OCI-LY1 (cell line): ENCODE measurements at regions not wholly inside any gene's neighbourhood (a gene's known extent, or its start where the extent isn't known, plus 50 kb on each side); places are given as distances from the start of the nearest gene placed in this dataset.

ENCODE experiments used
- H2AFZ ChIP-seq: fragments of 200-600 bp; sonication (generic), shearing (Covaris generic); 2 replicates; pipeline ENCODE4 v1.6.0; 2014; ENCODE audit warnings: antibody characterized with exemption, mild to moderate bottlenecking, low read length
- H3F3A ChIP-seq: fragments of 200-600 bp; sonication (generic), shearing (Covaris generic); 2 replicates; pipeline ENCODE4 v1.6.0; 2014; ENCODE audit warnings: mild to moderate bottlenecking, antibody characterized with exemption, low read length, moderate library complexity; ENCODE audit not compliant: insufficient read depth
- H3K27ac ChIP-seq: fragments of 200-600 bp; sonication (generic); 2 replicates; pipeline ENCODE4 v1.5.1; 2014; ENCODE audit warnings: low read length, mixed run types, mild to moderate bottlenecking, low read depth; ENCODE audit not compliant: poor library complexity, severe bottlenecking
- H3K27me3 ChIP-seq: fragments of 200-600 bp; sonication (generic); 2 replicates; pipeline ENCODE4 v1.6.0; 2014; ENCODE audit warnings: antibody characterized with exemption, mild to moderate bottlenecking, low read length, moderate library complexity; ENCODE audit not compliant: insufficient read depth
- H3K36me3 ChIP-seq: fragments of 200-600 bp; sonication (generic); 2 replicates; pipeline ENCODE4 v1.6.1; 2014; ENCODE audit warnings: mild to moderate bottlenecking, antibody characterized with exemption, low read length, moderate library complexity, mixed read lengths; ENCODE audit not compliant: insufficient read depth
- H3K4me1 ChIP-seq: fragments of 200-600 bp; sonication (generic); 2 replicates; pipeline ENCODE4 v1.5.1; 2014; ENCODE audit warnings: mild to moderate bottlenecking, low read length, moderate library complexity; ENCODE audit not compliant: insufficient read depth, severe bottlenecking
- H3K4me2 ChIP-seq: fragments of 200-600 bp; sonication (generic), shearing (Covaris generic); 2 replicates; pipeline ENCODE4 v1.6.1; 2014; ENCODE audit warnings: low read length
- H3K4me3 ChIP-seq: fragments of 200-600 bp; sonication (generic); 2 replicates; pipeline ENCODE4 v1.5.1; 2014; ENCODE audit warnings: low read length, low read depth, mild to moderate bottlenecking, mixed read lengths; ENCODE audit not compliant: poor library complexity, severe bottlenecking
- H3K79me2 ChIP-seq: fragments of 200-600 bp; shearing (Covaris generic); 2 replicates; pipeline ENCODE4 v1.6.1; 2016; ENCODE audit warnings: mixed run types, low read length, mixed read lengths; ENCODE audit not compliant: insufficient read depth
- H3K9ac ChIP-seq: fragments of 200-600 bp; sonication (generic), shearing (Covaris generic); 2 replicates; pipeline ENCODE4 v1.6.1; 2014; ENCODE audit warnings: mild to moderate bottlenecking, low read length, mixed read lengths
- H3K9me2 ChIP-seq: fragments of 200-600 bp; sonication (generic), shearing (Covaris generic); 2 replicates; pipeline ENCODE4 v1.6.1; 2014; ENCODE audit warnings: low read depth, mild to moderate bottlenecking, low read length, mixed read lengths
- H3K9me3 ChIP-seq: fragments of 200-600 bp; shearing (Covaris generic); 2 replicates; pipeline ENCODE4 v1.6.1; 2014; ENCODE audit warnings: low read length, mixed read lengths
- H4K20me1 ChIP-seq: fragments of 200-600 bp; sonication (generic), shearing (Covaris generic); 2 replicates; pipeline ENCODE4 v1.6.0; 2016; ENCODE audit warnings: mild to moderate bottlenecking, low read length; ENCODE audit not compliant: insufficient read depth
- EZH2 ChIP-seq: fragments of 200-600 bp; sonication (generic), shearing (Covaris generic); IDR thresholded peaks from 2 replicates; pipeline ENCODE4 v1.8.0; 2017; ENCODE audit warnings: borderline replicate concordance, mixed run types, mild to moderate bottlenecking, antibody characterized with exemption, low read length, moderate library complexity, mixed read lengths
- TF ChIP-seq, protein P1 (sequence below): fragments of 200-600 bp; sonication (generic), shearing (Covaris generic); IDR thresholded peaks from 2 replicates; pipeline ENCODE4 v1.5.1; 2017; ENCODE audit warnings: mild to moderate bottlenecking, antibody characterized with exemption, low read length, moderate library complexity, mixed read lengths

DNA sequence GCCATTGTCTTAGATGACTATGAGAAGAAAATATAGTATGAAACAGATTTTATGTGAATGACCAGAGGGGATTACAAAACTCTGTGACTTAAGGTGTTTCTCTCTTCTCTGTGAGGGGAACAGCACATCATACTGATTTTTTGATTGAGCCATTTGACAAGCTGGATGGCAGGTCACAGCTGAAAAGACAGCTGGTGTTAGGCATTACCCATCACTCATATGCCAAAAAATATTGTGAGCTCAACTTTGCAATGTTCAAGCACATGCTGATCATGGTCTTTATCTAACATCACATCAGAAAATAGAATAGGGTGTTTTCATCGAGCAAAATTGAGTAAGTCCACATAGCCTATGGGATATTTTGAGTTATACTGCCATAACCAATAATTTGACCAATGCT lies 86.7 kb upstream of the TECRL start:
- no peak overlapping the region for H2AFZ ChIP-seq
- no peaks in the 10 kb centered on the region for H3K9me3 ChIP-seq
- no peaks in the 10 kb centered on the region for H3K27me3 ChIP-seq
- TF ChIP-seq EZH2: no peak
- TF ChIP-seq, protein P1, sequence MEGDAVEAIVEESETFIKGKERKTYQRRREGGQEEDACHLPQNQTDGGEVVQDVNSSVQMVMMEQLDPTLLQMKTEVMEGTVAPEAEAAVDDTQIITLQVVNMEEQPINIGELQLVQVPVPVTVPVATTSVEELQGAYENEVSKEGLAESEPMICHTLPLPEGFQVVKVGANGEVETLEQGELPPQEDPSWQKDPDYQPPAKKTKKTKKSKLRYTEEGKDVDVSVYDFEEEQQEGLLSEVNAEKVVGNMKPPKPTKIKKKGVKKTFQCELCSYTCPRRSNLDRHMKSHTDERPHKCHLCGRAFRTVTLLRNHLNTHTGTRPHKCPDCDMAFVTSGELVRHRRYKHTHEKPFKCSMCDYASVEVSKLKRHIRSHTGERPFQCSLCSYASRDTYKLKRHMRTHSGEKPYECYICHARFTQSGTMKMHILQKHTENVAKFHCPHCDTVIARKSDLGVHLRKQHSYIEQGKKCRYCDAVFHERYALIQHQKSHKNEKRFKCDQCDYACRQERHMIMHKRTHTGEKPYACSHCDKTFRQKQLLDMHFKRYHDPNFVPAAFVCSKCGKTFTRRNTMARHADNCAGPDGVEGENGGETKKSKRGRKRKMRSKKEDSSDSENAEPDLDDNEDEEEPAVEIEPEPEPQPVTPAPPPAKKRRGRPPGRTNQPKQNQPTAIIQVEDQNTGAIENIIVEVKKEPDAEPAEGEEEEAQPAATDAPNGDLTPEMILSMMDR: no peak
- no peak overlapping the region for H3K9ac ChIP-seq
- H3K9me2 ChIP-seq: no peaks in the 10 kb centered on the region
- no peak overlapping the region for H3K4me3 ChIP-seq
- H3K27ac ChIP-seq: no peak overlapping the region
- no peak overlapping the region for H3K4me2 ChIP-seq
- no peaks in the 10 kb centered on the region for H4K20me1 ChIP-seq
- no peaks in the 10 kb centered on the region for H3K79me2 ChIP-seq
- H3K4me1 ChIP-seq: no peaks in the 10 kb centered on the region
- no peaks in the 10 kb centered on the region for H3F3A ChIP-seq
- H3K36me3 ChIP-seq: no peaks in the 10 kb centered on the region

DNA sequence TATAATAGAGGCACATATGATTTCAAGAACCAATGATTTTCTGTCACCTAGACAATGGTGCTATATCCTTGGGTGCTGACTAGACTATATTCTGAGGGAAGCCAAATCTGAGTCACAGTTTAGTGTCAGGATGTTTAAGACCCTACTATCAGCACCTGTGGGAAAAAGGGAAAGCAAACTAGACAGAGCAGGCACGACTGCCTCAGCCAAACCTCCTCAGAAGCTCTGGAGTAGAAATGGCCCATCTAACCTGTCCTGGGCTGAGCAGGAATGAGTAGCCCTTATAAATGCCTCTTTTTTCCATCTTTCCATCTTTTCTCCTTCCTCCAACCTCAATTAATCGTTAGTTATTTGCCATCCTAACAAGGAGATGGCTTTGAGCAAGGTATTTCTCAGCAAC lies 80.4 kb upstream of the TECRL start:
- H3K9me2 ChIP-seq: no peaks in the 10 kb centered on the region
- no peaks in the 10 kb centered on the region for H3K4me1 ChIP-seq
- H3K79me2 ChIP-seq: no peaks in the 10 kb centered on the region
- TF ChIP-seq EZH2: no peak
- TF ChIP-seq, protein P1: no peak
- H3K9me3 ChIP-seq: no peaks in the 10 kb centered on the region
- H3K27me3 ChIP-seq: no peaks in the 10 kb centered on the region
- H4K20me1 ChIP-seq: no peaks in the 10 kb centered on the region
- H3K9ac ChIP-seq: no peak overlapping the region
- H3K36me3 ChIP-seq: no peaks in the 10 kb centered on the region
- no peaks in the 10 kb centered on the region for H3F3A ChIP-seq
- no peak overlapping the region for H3K27ac ChIP-seq
- no peak overlapping the region for H2AFZ ChIP-seq
- no peak overlapping the region for H3K4me2 ChIP-seq
- H3K4me3 ChIP-seq: no peak overlapping the region

DNA sequence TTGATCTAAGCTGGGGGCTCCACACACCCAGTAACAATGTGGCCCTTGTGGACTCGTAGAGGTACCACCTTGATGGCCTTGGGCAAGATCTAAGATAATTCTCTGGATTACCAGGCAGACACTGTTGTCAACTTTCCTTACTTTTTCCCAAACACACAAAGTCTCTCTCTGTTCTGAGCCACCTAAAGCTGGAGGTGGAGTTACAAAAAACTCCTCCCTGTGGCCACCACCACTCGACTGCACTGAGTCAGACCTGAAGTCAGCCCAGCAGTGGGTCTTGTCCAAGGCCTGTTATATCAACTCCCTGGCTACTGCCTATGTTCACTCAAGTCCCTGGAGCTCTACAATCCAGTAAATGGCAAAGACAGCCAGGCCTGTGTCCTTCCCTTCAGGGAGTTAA lies 70.1 kb upstream of the TECRL start:
- H4K20me1 ChIP-seq: no peaks in the 10 kb centered on the region
- no peaks in the 10 kb centered on the region for H3F3A ChIP-seq
- no peak overlapping the region for H3K4me2 ChIP-seq
- H3K27ac ChIP-seq: no peak overlapping the region
- H3K36me3 ChIP-seq: no peaks in the 10 kb centered on the region
- no peaks in the 10 kb centered on the region for H3K9me3 ChIP-seq
- H3K27me3 ChIP-seq: no peaks in the 10 kb centered on the region
- no peaks in the 10 kb centered on the region for H3K9me2 ChIP-seq
- H2AFZ ChIP-seq: no peak overlapping the region
- H3K9ac ChIP-seq: no peak overlapping the region
- H3K4me1 ChIP-seq: no peaks in the 10 kb centered on the region
- no peak for TF ChIP-seq EZH2
- TF ChIP-seq, protein P1: no peak
- no peak overlapping the region for H3K4me3 ChIP-seq
- no peaks in the 10 kb centered on the region for H3K79me2 ChIP-seq
